H9 (cell line): ENCODE measurements at regions not wholly inside any gene's neighbourhood (a gene's known extent, or its start where the extent isn't known, plus 50 kb on each side); places are given as distances from the start of the nearest gene placed in this dataset.

ENCODE experiments used
- DNase-seq: peaks from one replicate; pipeline ENCODE4 v3.0.0-alpha.2; 2017
- H2AFZ ChIP-seq: one replicate; pipeline ENCODE4 v1.6.1; 2013; ENCODE audit warnings: mild to moderate bottlenecking, low read length, control low read depth, moderate library complexity
- H2AK5ac ChIP-seq: 2 replicates; pipeline ENCODE4 v1.6.1; 2013; ENCODE audit warnings: low read length, control low read depth, mixed read lengths; ENCODE audit not compliant: insufficient read length
- H2BK120ac ChIP-seq: one replicate; pipeline ENCODE4 v1.6.1; 2013; ENCODE audit warnings: low read depth, mild to moderate bottlenecking, low read length, control low read depth, inconsistent platforms; ENCODE audit not compliant: poor library complexity, severe bottlenecking
- H2BK12ac ChIP-seq: 2 replicates; pipeline ENCODE4 v1.6.1; 2013; ENCODE audit warnings: low read length, control low read depth, mixed read lengths, low read depth; ENCODE audit not compliant: insufficient read length
- H2BK15ac ChIP-seq: 2 replicates; pipeline ENCODE4 v1.6.1; 2013; ENCODE audit warnings: low read depth, low read length, control low read depth
- H2BK20ac ChIP-seq: one replicate; pipeline ENCODE4 v1.6.1; 2013; ENCODE audit warnings: low read depth, mild to moderate bottlenecking, low read length, control low read depth, inconsistent platforms; ENCODE audit not compliant: poor library complexity, severe bottlenecking
- H2BK5ac ChIP-seq: 2 replicates; pipeline ENCODE4 v1.6.1; 2013; ENCODE audit warnings: low read length, control low read depth, mixed read lengths; ENCODE audit not compliant: insufficient read length
- H3K14ac ChIP-seq: 2 replicates; pipeline ENCODE4 v1.6.1; 2013; ENCODE audit warnings: low read length, control low read depth; ENCODE audit not compliant: insufficient read depth
- H3K18ac ChIP-seq: 2 replicates; pipeline ENCODE4 v1.6.1; 2013; ENCODE audit warnings: low read depth, mild to moderate bottlenecking, mixed read lengths, low read length, control low read depth; ENCODE audit not compliant: insufficient read length
- H3K23ac ChIP-seq: 2 replicates; pipeline ENCODE4 v1.6.1; 2013; ENCODE audit warnings: low read length, control low read depth, mixed read lengths, low read depth; ENCODE audit not compliant: insufficient read length
- H3K23me2 ChIP-seq: 2 replicates; pipeline ENCODE4 v1.6.1; 2013; ENCODE audit warnings: low read depth, mild to moderate bottlenecking, mixed read lengths, low read length, control low read depth; ENCODE audit not compliant: insufficient read length, poor library complexity, severe bottlenecking
- H3K27ac ChIP-seq: 2 replicates; pipeline ENCODE4 v1.5.1; 2013; ENCODE audit warnings: low read length, control low read depth, mixed read lengths, low read depth; ENCODE audit not compliant: insufficient read length
- H3K27me3 ChIP-seq: 2 replicates; pipeline ENCODE4 v1.6.1; 2013; ENCODE audit warnings: low read length, control low read depth, inconsistent platforms; ENCODE audit not compliant: insufficient read depth
- H3K4ac ChIP-seq: 2 replicates; pipeline ENCODE4 v1.6.1; 2013; ENCODE audit warnings: low read depth, mild to moderate bottlenecking, control low read depth, inconsistent platforms, low read length, moderate library complexity
- H3K4me1 ChIP-seq: 2 replicates; pipeline ENCODE4 v1.6.1; 2013; ENCODE audit warnings: low read length, control low read depth, inconsistent platforms; ENCODE audit not compliant: insufficient read depth
- H3K4me2 ChIP-seq: 2 replicates; pipeline ENCODE4 v1.6.1; 2013; ENCODE audit warnings: low read length, control low read depth, mixed read lengths; ENCODE audit not compliant: insufficient read length, insufficient read depth
- H3K56ac ChIP-seq: 2 replicates; pipeline ENCODE4 v1.6.1; 2013; ENCODE audit warnings: low read depth, mild to moderate bottlenecking, mixed read lengths, low read length, control low read depth; ENCODE audit not compliant: insufficient read length
- H3K79me1 ChIP-seq: 2 replicates; pipeline ENCODE4 v1.6.1; 2013; ENCODE audit warnings: low read depth, mild to moderate bottlenecking, moderate library complexity, low read length, control low read depth, inconsistent platforms; ENCODE audit not compliant: insufficient read depth, poor library complexity, severe bottlenecking
- H3K79me2 ChIP-seq: 2 replicates; pipeline ENCODE4 v1.6.1; 2013; ENCODE audit warnings: low read length, control low read depth, inconsistent platforms; ENCODE audit not compliant: insufficient read depth
- H3K9ac ChIP-seq: 2 replicates; pipeline ENCODE4 v1.6.1; 2013; ENCODE audit warnings: low read length, control low read depth, mixed read lengths; ENCODE audit not compliant: insufficient read length; ENCODE audit errors: extremely low read depth
- H3K9me3 ChIP-seq: one replicate; pipeline ENCODE4 v1.6.1; 2013; ENCODE audit warnings: low read depth, low read length, inconsistent platforms; ENCODE audit not compliant: control insufficient read depth
- H3T11ph ChIP-seq: one replicate; pipeline ENCODE4 v1.6.1; 2013; ENCODE audit warnings: mild to moderate bottlenecking, low read length, control low read depth, inconsistent platforms
- H4K20me1 ChIP-seq: one replicate; pipeline ENCODE4 v1.6.1; 2013; ENCODE audit not compliant: control insufficient read depth, insufficient read length, insufficient read depth
- H4K5ac ChIP-seq: 2 replicates; pipeline ENCODE4 v1.6.1; 2013; ENCODE audit warnings: low read depth, mild to moderate bottlenecking, mixed read lengths, low read length, control low read depth; ENCODE audit not compliant: insufficient read length
- H4K8ac ChIP-seq: replicated peaks from 2 replicates; pipeline ENCODE4 v1.6.1; 2013; ENCODE audit warnings: low read length, control low read depth, mixed read lengths, low read depth; ENCODE audit not compliant: insufficient read length
- H4K91ac ChIP-seq: 2 replicates; pipeline ENCODE4 v1.6.1; 2013; ENCODE audit warnings: low read depth, mild to moderate bottlenecking, moderate library complexity, mixed read lengths, low read length, control low read depth; ENCODE audit not compliant: insufficient read length
- H3K27ac Mint-ChIP-seq, 3 experiments: 2 replicates in 2 of 3; 3 replicates in 1 of 3; pipeline ENCODE4 v1.8.0; 2020 to 2021; ENCODE audit warnings: mixed read lengths in 3 of 3, mild to moderate bottlenecking in 1 of 3, moderate library complexity in 1 of 3
- H3K27me3 Mint-ChIP-seq: 2 replicates; pipeline ENCODE4 v1.8.0; 2021; ENCODE audit warnings: low read depth, mild to moderate bottlenecking, moderate library complexity, mixed read lengths
- H3K36me3 Mint-ChIP-seq, 3 experiments: 2 replicates in 2 of 3; 3 replicates in 1 of 3; pipeline ENCODE4 v1.8.0; 2020 to 2021; ENCODE audit warnings: low read depth in 3 of 3, mixed read lengths in 3 of 3; ENCODE audit not compliant: insufficient read depth in 1 of 3
- H3K4me1 Mint-ChIP-seq, 2 experiments: 2 replicates each; pipeline ENCODE4 v1.8.0; 2020; ENCODE audit warnings: mixed read lengths in 2 of 2
- H3K4me3 Mint-ChIP-seq, 2 experiments: 2 replicates in 1 of 2; 3 replicates in 1 of 2; pipeline ENCODE4 v1.8.0; 2020 to 2021; ENCODE audit warnings: mild to moderate bottlenecking in 2 of 2, mixed read lengths in 2 of 2, moderate library complexity in 1 of 2
- H3K9me3 Mint-ChIP-seq, 2 experiments: 2 replicates in 1 of 2; 3 replicates in 1 of 2; pipeline ENCODE4 v1.8.0; 2020; ENCODE audit warnings: mild to moderate bottlenecking in 2 of 2, mixed read lengths in 2 of 2, moderate library complexity in 1 of 2
- WGBS: extraction: QIAGEN DNeasy Blood & Tissue Kit; methylation state at CpG from one replicate; pipeline ENCODE4 v1.1.7; 2013; ENCODE audit warnings: missing lambda C conversion rate, low lambda C conversion rate, mixed read lengths; ENCODE audit not compliant: insufficient read length; ENCODE audit errors: extremely low coverage; 5-methylcytosine and 5-hydroxymethylcytosine counted together
- TF ChIP-seq, protein P1 (sequence below): fragments of 200-600 bp; sonication (generic); conservative IDR thresholded peaks from 3 replicates; pipeline ENCODE4 v1.8.0; 2021; ENCODE audit warnings: antibody characterized with exemption, mild to moderate bottlenecking

DNA sequence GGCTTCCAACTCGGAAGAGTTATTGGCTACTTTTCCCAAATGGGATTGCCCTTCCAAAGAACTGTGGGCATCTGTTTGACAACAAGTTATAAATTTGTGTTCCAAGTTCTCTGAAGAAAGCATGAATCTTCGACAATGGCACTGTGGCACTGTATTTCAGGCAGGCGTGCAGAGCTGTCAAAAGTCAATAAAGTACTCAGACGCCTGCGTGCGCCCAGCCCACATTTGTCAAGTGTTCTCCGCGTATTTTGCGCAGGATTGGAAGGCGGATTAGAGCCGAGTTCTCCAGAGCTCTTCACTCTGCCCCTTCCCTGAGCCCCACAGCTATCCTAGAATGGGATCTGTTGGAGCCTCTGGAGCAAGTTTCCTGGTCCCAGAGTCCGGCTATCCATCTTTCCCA is 103.2 kb downstream of the SLC25A47 start:
- DNase-seq, result no peak
- Histone ChIP-seq H2BK120ac (no peak overlapping the region), H3K14ac (no peak overlapping the region), H3K56ac (no peak overlapping the region), H3T11ph (no peak overlapping the region), H4K20me1 (no peaks in the 10 kb centered on the region), H3K4me2 (no peak overlapping the region), H3K4ac (no peak overlapping the region), H2BK15ac (no peak overlapping the region), H3K4me1 (no peaks in the 10 kb centered on the region; the same call in 1 of the 2 replicates), H2AFZ (no peak overlapping the region), H3K27me3 (no peaks in the 10 kb centered on the region), H3K23me2 (no peaks in the 10 kb centered on the region), H3K79me1 (no peaks in the 10 kb centered on the region), H3K79me2 (no peaks in the 10 kb centered on the region), H3K18ac (no peak overlapping the region), H3K27ac (no peak overlapping the region), H4K8ac (no peak overlapping the region), H2AK5ac (no peak overlapping the region), H3K9me3 (no peaks in the 10 kb centered on the region), H4K91ac (no peak overlapping the region), H3K23ac (no peak overlapping the region), H2BK5ac (no peak overlapping the region), H2BK20ac (no peak overlapping the region), H2BK12ac (no peak overlapping the region), H4K5ac (no peak overlapping the region), H3K9ac (no peak overlapping the region)
- WGBS, result no CpG with 5 or more reads among the region's 12 CpGs
- Mint-ChIP-seq H3K36me3 (no peaks in the 10 kb centered on the region), H3K4me1 (peaks cover 13 to 16% of the 10 kb centered on the region in 2 experiments), H3K27me3 (no peaks in the 10 kb centered on the region), H3K9me3 (no peaks in the 10 kb centered on the region), H3K4me3 (no peak overlapping the region), H3K27ac (no peak overlapping the region)
- TF ChIP-seq, protein P1, sequence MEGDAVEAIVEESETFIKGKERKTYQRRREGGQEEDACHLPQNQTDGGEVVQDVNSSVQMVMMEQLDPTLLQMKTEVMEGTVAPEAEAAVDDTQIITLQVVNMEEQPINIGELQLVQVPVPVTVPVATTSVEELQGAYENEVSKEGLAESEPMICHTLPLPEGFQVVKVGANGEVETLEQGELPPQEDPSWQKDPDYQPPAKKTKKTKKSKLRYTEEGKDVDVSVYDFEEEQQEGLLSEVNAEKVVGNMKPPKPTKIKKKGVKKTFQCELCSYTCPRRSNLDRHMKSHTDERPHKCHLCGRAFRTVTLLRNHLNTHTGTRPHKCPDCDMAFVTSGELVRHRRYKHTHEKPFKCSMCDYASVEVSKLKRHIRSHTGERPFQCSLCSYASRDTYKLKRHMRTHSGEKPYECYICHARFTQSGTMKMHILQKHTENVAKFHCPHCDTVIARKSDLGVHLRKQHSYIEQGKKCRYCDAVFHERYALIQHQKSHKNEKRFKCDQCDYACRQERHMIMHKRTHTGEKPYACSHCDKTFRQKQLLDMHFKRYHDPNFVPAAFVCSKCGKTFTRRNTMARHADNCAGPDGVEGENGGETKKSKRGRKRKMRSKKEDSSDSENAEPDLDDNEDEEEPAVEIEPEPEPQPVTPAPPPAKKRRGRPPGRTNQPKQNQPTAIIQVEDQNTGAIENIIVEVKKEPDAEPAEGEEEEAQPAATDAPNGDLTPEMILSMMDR, result no peak
